HPDE6-E6E7 (cell line): ENCODE measurements at regions not wholly inside any gene's neighbourhood (a gene's known extent, or its start where the extent isn't known, plus 50 kb on each side); places are given as distances from the start of the nearest gene placed in this dataset.

Source experiments
- DNase-seq: peaks from one replicate; pipeline ENCODE4 v3.0.0; 2011; ENCODE audit warnings: missing footprints; ENCODE audit errors: extremely low spot score

DNA sequence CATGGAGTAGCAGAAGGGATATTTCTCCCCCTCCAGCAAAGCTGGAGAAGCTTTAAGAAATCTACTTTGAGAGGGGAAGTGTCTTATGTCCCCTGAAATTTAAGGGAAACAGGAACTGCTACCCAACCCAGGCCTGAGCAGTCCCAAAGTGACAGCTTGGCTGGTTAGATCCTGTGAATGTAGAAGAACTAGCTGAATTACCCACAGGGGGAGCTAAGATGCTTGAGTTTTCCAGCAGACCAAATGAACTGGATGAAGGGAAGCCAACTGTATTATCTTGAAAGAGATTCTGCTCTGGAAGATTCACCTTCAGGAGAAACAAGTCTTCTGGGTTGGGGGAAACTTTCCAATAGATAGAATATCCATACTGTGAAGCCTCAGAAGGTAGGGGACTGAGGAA, 303.3 kb upstream of the MMS22L start:
- peak; percentile 7 for DNase-seq

DNA sequence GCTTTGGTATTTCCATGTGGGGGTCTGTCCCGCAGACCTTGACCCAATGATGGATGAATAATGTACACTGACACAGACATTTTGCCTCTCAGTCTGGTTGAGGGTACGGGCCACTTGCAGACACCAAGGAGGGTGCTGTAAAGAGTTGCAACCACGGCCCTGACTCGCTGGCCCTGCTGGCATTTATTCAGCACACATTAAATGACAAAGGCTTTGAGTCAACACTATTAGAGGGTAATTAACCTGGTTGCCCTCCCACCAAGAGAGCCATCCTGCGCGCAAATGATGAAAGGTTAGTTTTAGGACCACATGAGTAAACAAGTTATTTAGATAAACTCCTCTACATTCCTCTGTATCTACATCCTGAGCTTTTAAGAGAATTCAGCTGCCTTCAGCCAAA, 308.9 kb upstream of the MMS22L start:
- no peak for DNase-seq

DNA sequence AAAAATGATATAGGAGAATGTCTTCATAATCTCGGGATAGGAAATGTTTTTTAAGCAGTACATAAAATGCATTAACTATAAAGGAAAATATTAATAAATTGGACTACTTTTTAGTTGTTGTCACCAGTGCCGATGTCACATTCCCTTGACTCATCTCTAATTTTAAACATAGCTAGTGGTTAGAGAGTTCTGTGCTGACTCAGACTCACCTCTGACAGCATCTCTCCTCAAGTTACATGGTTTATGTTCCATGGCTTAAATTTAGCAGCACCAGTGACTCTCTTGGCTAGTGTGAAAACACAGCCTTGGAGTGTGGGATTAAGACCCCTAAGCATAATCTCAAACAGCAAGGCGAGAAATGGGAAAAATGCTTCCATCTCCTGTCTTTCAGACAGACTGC, 311.8 kb upstream of the MMS22L start:
- no peak for DNase-seq

DNA sequence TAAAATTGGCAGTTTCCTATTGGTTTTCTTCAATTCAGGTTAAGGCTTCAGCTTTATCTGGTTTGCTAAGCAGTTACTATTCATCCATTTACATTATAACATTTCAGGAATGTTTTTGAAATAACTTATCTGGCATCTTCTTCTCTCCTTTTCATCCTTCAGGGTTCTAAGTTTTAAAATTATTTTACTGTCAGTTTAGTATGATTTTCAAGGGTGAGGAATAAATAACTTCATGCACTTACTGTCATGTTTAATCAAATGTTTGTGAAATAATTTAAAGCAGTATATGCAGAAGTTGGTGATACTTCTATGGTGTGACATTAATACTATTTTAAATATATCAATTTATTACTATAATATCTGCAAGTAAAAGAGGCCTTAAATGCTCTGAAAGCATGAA, 338.1 kb upstream of the MMS22L start:
- no peak for DNase-seq

DNA sequence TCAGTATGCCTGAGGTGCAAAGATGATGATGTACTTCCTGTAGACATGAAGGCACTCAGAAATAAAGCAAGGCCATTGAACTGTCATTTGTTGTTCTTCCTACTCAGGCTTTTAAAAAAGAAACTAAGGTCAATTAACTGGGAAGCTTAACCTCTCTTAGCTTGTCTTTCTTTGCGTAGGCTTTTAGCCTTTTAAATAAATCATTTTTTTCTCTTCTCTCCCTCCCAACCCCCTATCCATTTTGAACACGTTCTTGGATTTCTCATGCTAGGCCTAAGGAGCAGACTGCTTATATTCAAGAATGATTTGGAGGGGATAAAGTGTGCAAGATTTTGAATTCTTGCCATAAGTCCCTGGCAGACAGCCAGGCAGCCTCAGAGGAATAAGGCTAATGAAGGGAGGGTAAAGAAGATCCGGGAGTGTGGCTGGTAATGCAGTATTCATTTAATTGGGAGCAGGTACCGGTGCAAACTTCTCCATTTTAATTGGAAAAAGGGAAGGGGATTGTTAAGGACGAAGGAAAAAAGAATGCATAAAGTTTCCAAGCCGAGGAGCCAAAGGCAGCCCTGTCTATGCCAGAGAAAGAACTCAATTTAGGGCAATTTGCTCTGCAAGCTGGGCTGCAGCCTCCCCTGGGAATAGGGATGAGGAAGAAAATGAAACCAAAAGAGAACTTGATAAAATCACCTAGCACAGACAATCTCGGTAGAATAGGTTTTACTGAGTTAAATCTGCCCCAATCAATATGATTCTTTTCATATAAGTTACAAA, 343.8 kb upstream of the MMS22L start:
- no peak for DNase-seq

DNA sequence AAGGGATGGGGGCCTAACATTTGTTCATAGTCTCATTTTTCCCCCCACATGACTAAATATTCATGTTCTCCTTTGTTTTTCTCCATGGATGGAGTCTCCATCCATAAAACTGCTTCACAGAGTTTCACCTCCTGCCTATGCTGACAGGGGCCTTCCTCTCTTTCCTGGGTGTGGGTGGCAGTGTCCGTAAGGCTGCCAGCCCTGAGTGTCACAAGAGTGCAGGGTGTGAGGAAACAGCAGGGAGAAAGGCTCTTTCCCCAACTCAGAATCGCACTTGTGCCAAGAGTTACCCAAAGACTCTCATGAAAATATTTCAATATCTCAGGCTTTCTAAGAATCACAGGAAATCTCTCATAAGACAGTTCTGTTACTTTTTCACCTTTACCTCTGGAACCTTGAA, 346.2 kb upstream of the MMS22L start:
- DNase-seq, result no peak

DNA sequence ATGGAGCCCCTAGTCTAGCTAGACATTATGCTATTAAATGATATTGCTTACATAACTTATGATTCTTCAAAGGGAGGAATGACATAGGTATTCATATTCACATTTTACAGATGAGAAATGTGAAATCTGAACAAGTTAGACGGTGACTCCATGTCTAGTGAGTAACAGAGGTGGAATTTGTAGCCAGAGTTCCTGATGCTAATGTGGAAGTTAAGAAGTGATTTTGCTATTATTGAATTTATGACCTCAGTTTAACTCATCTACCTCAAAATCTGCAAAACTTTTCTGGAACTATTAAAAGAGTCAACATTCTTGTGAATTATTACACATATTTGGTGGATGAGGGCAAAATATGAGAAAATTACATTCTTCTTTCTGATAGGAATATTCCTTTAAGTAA, 347.6 kb upstream of the MMS22L start:
- DNase-seq, result no peak

DNA sequence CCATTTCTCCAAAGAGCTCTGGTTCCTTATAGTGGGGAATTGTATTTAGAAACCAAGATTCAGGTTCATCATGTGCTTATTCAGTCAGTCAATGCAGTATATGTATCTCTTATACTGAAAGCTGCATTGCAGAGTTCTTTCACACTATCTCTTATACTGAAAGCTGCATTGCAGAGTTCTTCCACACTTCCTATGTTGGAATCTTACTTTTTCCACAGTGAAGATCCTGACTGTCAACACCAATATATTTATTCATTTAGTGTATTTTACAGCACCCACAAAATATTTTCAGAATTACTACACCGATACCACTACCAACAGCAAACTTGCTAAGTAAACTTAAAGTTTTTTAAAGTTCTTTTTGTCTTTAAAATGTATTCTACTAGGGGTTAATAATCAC, 349.3 kb upstream of the MMS22L start:
- DNase-seq, result no peak

DNA sequence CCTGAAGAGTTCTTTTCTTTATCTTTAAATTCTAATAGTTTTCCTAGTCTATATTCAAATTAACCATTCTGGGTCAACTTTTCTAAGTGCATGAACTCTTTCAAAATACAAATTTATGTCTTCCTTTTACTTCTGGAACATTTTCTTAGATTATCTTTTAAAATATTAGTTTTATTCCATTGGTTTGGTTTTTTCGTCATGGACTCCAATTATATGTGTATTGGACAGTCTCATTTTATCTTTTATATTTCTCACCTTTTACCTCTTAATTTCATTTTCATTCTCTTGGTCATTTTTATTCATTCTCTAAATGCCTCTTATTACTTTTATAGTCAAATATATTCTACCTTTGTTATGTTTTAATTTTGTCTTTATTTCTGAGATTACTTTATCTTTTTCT, 356.7 kb upstream of the MMS22L start:
- DNase-seq, result no peak

DNA sequence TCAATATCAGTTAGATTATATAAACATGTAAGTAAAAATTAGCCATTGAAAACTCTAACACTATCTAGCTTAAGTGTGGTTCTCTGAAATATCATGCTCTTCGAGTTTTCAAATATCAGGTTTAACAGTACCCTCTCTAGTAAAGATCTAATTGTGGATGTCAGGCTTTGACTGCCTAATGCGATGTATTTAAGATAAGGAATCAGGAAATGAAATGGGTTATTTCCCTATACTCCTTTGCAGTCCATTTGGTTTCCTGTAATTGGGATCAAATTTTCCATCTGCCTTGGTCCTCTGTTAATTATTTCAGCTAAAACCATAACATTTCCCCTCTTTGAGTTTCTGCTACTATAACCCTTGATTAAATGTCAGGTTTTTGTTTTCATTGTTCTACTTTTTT, 361.3 kb upstream of the MMS22L start:
- DNase-seq, result no peak

DNA sequence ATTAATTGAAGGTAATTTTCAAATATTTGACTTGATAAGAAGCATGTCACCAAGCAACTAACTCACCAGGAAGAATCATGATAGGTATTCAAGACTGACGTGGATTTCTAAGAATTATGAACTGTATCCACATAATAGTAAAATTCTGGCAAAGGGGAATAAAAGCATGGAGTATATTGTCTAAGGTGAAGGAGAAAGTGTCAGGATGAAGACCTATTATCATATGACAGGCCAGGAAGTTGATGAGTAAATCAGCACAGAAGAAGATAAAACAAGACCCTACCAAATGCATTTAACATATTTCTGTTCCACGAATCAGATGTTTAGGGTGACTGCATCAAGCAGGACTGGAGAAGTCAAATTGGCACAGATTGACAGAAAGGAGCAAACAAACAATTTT, 362.7 kb upstream of the MMS22L start:
- DNase-seq, result no peak

DNA sequence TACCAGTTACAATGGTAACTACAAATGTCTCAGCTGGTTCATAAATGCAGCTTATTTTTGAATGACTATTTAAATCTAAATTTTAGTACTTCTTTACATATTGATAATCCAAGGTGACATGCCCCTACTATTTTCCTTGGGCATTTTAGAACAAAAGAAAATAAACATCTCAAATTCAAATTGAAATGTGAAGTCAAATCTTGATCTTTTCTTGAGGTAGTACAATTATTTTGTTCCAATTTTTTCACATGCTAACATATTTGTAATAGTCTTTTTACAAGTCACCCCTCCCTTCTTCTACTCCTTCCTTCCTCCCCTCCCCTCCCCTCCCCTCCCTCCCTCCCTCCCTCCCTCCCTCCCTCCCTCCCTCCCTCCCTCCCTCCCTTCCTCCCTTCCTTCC, 370.1 kb upstream of the MMS22L start:
- DNase-seq, result no peak

DNA sequence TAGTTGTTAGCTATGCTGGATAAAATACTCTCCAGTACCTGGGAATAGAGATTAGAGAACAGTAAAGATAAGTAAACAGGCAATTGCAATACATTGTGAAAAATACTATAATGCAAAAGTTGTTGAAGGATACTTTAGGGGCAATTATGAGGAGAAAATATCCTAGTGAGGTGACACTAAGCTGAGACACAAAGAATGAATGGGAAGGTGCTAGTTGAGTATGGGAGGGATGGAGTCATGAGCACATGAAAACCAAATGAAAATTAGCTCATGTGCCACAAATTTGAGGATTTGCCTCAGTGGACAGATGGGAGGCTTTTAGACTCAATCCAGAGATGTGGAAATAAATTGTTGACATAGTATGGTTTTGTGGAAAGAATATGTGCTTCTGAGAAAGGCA, 370.5 kb upstream of the MMS22L start:
- no peak for DNase-seq

DNA sequence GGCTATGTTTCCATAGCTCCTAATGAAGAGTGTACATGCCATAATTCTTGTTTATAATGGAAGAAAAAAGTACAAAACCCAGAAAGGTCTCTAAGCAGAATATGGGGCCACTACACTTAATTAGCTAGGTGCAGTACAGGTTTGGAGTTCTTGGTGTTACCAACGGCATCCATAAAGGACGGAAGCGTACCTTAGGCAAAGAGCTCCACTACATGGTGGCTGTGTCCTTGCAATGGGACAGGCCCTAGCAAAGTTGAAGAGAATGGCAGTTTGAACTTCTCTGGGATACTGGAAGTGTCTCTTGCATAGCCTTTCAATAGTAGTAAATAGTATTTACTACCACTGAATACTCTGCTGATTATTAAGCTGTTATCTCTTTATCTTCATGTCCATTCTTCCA, 371.7 kb upstream of the MMS22L start:
- DNase-seq, result no peak

DNA sequence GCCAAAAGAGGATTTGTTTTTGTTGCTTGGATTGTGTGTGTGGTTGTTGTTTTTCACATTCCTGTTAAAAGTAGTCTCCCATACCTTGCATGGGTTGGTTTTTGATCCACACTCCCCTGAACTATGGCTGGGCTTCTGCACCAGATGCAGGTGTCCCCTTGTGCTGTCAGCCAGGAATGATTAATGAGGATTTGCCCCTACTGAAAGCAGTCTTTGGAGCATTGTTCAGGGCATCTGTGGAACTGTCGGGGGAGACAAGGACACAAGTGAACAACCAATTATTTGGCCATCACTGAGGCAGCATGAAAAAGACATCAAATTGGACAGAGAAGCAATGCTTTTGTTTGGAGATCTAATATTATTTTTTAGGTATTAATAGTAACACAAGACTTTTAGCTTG, 373.2 kb upstream of the MMS22L start:
- DNase-seq, result no peak

DNA sequence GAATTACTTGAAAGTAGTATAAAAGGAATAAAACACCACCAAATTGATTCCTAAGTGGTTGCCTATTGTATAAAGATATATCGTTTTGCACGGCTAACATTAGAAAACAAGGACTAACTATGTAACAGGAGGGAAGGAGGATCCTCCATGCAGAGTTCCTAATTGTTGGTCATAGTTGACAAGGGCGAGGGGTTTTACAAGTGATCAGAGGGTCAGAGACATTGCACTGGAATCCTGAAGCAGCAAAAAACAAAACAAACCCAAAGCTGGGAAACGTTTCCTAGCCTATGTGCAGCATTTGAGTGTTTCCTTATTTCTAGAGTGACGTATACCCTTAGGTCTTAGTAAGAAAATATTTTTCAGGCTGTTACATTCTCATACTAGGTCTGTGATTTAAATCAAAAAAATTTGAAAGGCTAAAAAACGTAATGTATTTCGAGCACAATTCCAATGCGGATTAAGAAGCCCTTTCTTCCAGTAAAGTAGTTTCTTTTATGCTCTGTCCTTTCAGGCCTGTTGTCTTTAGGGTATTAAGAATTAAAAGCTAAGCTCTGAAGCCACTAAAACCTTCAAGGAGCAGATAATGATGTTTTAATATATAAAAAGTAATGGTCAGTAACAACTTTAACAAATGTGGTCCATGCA, 373.8 kb upstream of the MMS22L start:
- no peak for DNase-seq

DNA sequence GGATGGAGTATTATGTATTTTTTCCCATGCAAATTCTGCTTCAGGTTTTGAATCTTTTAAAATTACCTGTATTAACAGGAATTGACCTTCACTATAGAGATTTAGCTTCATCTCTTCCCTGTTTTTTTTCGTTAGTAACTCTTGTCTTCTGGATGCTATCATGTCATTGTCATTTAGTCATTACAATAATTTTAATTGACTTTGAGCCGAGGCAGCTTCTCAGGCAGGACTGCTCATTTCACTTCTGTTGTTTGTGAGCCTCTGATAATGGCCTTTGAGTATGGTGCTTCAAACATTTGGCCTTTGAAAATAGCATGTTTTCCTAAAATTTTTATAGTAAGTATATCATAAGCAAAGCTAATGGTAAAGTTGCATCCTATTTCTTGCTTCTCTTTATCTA, 375.1 kb upstream of the MMS22L start:
- DNase-seq, result no peak

DNA sequence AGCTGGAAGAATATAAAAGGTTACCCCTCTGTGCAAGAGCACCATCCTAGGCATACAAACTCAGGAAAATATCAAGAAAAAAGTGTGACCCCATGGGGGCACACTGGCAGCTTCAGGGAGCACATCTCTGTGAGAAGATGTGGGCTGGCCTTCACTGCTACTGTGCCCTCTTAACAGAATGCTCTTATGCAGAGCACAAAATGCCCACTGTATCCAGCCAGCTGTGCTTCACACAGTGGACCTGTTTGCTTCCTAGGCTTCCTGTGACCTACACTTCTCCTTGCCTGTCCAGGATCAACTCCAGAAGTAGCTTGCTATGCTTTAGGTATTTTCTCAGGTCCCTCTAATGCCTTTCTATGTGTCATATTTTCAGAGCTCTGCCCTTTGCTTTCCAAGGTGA, 380.2 kb upstream of the MMS22L start:
- DNase-seq, result no peak

DNA sequence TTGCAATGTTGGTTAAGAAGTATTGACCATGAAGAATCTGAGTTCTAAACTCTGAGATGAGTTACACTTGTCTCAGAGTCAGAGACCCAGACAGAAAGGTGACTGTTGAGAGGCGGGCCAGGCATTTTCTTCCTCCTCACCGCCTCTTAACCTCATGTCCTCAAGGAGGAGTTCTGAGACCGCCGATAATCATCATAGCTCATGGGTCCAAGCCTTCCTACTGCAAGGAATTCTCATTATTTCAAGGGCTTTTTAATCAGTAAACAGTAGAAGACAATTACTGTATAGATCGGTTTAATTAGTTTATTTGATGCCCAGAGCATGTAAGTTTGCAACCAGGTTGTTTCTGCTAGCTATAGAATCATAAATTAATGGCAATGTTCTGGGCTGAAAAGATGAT, 382.4 kb upstream of the MMS22L start:
- DNase-seq, result no peak

DNA sequence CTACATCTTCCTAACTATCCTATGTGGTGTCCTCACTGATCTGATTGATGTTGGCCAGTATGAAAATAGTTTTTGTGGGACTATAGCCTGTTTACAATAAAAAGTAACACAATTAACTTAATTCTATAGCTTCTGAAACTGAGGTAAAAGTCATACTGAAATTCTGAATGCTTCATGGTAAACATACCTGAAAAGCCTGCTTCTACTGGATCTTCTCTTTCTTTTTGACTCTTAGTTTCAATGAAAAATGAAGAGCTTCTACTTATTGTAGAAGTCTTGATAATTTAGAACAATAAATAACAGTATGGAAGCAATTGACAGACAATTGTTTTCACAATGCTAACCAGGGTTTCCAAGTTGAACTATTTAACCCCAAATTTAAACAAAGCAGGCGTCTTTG, 383.9 kb upstream of the MMS22L start:
- no peak for DNase-seq

DNA sequence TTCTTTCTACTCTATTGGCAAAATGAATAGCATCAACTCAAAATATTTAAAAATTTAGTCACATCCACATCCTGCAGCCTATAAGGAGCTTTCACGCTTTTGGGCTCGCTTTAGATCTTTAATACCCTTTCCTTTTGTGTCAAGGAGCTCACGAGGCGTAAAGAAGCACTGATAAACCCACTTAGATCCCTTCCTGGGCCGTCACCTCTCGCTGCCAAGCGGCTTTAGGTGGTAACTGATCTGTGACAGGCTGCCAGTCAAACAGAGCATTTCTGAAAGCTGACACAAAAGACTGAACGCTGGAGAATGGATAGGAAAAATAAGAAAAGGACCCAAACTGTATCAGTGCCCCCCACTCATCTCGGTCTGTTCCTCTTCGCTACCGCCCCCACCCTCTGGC, 385.7 kb upstream of the MMS22L start:
- DNase-seq, result no peak

DNA sequence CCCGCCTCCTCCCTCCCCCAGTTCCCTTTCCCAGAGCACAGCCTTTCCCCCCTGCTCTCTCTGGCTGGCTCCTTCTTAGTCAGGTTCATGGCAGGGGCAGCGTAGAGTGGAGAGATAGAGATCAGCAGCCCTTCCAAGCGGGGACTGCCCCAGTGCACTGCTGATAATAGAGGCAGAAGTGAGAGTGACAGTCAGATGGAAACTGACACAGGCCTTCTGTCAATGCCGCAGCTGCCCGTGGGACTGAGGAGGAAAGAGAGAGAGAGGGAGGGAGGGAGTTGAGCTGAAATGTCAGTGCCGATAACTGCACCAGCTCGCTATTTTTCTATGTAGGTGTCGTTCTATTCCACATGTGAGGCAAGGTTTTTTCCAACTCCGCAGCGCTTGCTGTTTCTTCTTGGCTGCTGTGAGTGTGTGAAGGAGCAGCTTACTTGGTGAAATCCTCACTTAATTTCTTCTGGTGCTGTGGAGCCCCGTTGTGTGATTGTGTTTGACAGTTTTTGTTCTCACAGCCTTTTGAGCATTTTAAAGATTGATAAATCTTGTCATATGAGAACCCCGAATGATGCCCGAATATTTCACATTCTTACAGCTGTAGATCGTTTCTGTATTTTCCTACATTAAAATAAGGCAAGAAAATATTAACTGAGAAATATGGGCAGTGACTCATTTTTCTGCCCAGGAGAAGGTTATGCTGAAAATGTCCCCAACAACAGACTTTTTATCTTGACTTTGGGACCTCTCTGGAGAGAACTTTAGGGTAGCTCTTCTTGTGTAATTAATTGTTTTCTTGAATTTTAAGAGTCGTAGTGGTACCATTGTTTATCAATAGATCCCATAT, 386.4 kb upstream of the MMS22L start:
- DNase-seq, result no peak

DNA sequence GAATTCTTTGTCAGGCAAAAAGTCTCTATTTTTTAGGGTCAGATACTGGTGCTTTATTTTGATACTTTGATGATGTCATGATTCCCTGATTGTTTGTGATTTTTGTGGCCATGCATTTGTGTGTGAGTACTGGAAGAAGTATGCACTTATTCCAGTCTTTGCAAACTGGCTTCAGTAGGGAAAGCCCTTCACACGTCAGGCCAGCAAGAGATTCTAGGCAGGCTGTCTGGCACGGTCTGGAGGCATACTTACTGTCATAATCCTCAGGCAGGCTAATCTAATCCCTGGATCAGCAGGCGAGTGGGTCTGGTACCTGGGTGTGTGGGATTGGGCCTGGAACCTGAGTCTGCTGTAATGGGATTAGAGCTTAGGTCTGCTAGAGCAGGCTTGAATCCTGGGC, 391.8 kb upstream of the MMS22L start:
- no peak for DNase-seq
